H1 (cell line): ENCODE measurements at regions not wholly inside any gene's neighbourhood (a gene's known extent, or its start where the extent isn't known, plus 50 kb on each side); places are given as distances from the start of the nearest gene placed in this dataset.

ENCODE experiments used
- MAX ChIP-seq: IDR thresholded peaks from 2 replicates; pipeline ENCODE4 v1.6.1; 2012; ENCODE audit warnings: inconsistent platforms

GRCh38 chr2:204226305-204226880 lies 289.8 kb downstream of the ICOS start (continued):
- no peak for TF ChIP-seq MAX
